ENCODE measurements at regions not wholly inside any gene's neighbourhood (a gene's known extent, or its start where the extent isn't known, plus 50 kb on each side); places are given as distances from the start of the nearest gene placed in this dataset.

DNA sequence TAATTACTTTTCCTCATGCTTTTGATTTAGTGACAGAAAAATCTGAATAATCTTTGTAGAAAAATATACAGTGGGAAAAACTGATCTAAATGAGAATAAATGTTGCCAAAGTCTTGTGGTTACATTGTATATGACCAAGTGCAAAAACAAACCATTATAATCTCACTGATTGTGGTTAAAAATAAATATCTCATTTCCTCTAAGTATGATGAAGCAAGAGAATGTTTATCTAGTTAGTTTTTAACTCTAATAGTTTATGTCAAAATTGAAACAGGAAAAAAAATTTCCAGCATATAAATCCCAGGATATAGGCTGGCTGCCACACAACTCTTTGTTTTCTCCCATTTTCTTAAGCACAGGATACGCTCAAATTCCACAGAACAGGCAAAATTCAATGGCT lies 392.7 kb upstream of the ID4 start:
- dilution Hi-C loops (cut with HindIII; ENCODE audit: low sequenced_read_pairs, unreplicated experiment) (no loop called here), intact Hi-C loops (cut with micrococcal nuclease) (no loop called here), in situ Hi-C loops (cut with MboI; ENCODE audit: low sequenced_read_pairs) (no loop called here)
- H2AFZ ChIP-seq (replicated peaks; ENCODE audit: low read length, poor library complexity) = no peak overlapping the region
- H3K79me1 ChIP-seq (ENCODE audit: low read depth in 1 of 2, low read length in 2 of 2) = no peaks in the 10 kb centered on the region
- H4K8ac ChIP-seq (ENCODE audit: low read depth in 2 of 2, low read length in 2 of 2) = no peak overlapping the region
- H2BK15ac ChIP-seq (ENCODE audit: low read depth, low read length) = no peak overlapping the region
- no peak overlapping the region for H3K4ac ChIP-seq (ENCODE audit: low read depth, low read length)
- H3K27ac ChIP-seq (ENCODE audit: insufficient read depth, low read length) = no peak overlapping the region
- H3K9ac ChIP-seq (ENCODE audit: low read depth, low read length) = no peak overlapping the region
- WGBS, 2 experiments (ENCODE audit: extremely low coverage in 2 of 2, insufficient read length in 1 of 2) = no CpG with 5 or more reads among the region's 1 CpG
- H3K18ac ChIP-seq (ENCODE audit: low read depth, low read length) = no peak overlapping the region
- no TSS peak for BruUV-seq (replicated peaks)
- H3K4me2 ChIP-seq (ENCODE audit: low read depth, low read length) = no peak overlapping the region
- no peaks in the 10 kb centered on the region for H4K20me1 ChIP-seq (ENCODE audit: insufficient read depth, low read length)
- no peak overlapping the region for H3K4me3 ChIP-seq (ENCODE audit: insufficient read depth, low read depth, low read length)
- H3K36me3 ChIP-seq (ENCODE audit: control insufficient read depth, insufficient read depth, low read length) = no peaks in the 10 kb centered on the region
- TF ChIP-seq, protein P1, sequence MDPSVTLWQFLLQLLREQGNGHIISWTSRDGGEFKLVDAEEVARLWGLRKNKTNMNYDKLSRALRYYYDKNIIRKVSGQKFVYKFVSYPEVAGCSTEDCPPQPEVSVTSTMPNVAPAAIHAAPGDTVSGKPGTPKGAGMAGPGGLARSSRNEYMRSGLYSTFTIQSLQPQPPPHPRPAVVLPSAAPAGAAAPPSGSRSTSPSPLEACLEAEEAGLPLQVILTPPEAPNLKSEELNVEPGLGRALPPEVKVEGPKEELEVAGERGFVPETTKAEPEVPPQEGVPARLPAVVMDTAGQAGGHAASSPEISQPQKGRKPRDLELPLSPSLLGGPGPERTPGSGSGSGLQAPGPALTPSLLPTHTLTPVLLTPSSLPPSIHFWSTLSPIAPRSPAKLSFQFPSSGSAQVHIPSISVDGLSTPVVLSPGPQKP (IDR thresholded peaks at IDR 0.05; ENCODE audit: borderline replicate concordance, low read depth, low read length) = no peak
- TF ChIP-seq BHLHE40 (IDR thresholded peaks at IDR 0.05; ENCODE audit: low read depth, low read length) (no peak), RAD21 (IDR thresholded peaks at IDR 0.05; ENCODE audit: low read length) (no peak), FOS (IDR thresholded peaks at IDR 0.05; ENCODE audit: low read depth, low read length) (no peak), MXI1 (IDR thresholded peaks at IDR 0.05; ENCODE audit: borderline replicate concordance, low read depth, low read length) (no peak), CHD1 (IDR thresholded peaks at IDR 0.05; ENCODE audit: low read depth, low read length) (no peak), RCOR1 (IDR thresholded peaks at IDR 0.05; ENCODE audit: insufficient replicate concordance, low read length) (no peak), SMC3 (IDR thresholded peaks at IDR 0.05; ENCODE audit: low read depth, low read length) (no peak), MAFK (IDR thresholded peaks at IDR 0.05; ENCODE audit: low read depth, low read length) (no peak), POLR2A (IDR thresholded peaks at IDR 0.05; ENCODE audit: low read depth, low read length) (no peak), MAZ (IDR thresholded peaks at IDR 0.05; ENCODE audit: borderline replicate concordance, low read depth, low read length) (no peak), NFE2L2 (IDR thresholded peaks at IDR 0.05; ENCODE audit: low read depth, low read length) (no peak), RFX5 (IDR thresholded peaks at IDR 0.05; ENCODE audit: low read depth, low read length) (no peak), CEBPB (IDR thresholded peaks at IDR 0.05; ENCODE audit: low read depth, low read length) (no peak)
- TF ChIP-seq, protein P2, sequence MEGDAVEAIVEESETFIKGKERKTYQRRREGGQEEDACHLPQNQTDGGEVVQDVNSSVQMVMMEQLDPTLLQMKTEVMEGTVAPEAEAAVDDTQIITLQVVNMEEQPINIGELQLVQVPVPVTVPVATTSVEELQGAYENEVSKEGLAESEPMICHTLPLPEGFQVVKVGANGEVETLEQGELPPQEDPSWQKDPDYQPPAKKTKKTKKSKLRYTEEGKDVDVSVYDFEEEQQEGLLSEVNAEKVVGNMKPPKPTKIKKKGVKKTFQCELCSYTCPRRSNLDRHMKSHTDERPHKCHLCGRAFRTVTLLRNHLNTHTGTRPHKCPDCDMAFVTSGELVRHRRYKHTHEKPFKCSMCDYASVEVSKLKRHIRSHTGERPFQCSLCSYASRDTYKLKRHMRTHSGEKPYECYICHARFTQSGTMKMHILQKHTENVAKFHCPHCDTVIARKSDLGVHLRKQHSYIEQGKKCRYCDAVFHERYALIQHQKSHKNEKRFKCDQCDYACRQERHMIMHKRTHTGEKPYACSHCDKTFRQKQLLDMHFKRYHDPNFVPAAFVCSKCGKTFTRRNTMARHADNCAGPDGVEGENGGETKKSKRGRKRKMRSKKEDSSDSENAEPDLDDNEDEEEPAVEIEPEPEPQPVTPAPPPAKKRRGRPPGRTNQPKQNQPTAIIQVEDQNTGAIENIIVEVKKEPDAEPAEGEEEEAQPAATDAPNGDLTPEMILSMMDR (conservative IDR thresholded peaks at IDR 0.05; ENCODE audit: low read depth, low read length) = no peak
- TF ChIP-seq, protein P3, sequence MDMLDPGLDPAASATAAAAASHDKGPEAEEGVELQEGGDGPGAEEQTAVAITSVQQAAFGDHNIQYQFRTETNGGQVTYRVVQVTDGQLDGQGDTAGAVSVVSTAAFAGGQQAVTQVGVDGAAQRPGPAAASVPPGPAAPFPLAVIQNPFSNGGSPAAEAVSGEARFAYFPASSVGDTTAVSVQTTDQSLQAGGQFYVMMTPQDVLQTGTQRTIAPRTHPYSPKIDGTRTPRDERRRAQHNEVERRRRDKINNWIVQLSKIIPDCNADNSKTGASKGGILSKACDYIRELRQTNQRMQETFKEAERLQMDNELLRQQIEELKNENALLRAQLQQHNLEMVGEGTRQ (IDR thresholded peaks at IDR 0.05; ENCODE audit: low read depth, low read length) = no peak
- peaks cover 3% of the 10 kb centered on the region; the same call in 1 of the 2 replicates for H3K9me3 ChIP-seq (ENCODE audit: control insufficient read depth, insufficient read depth, low read length)
- no peak overlapping the region for H2BK120ac ChIP-seq (ENCODE audit: low read depth, low read length)
- peak; percentile 7 for DNase-seq
- H4K91ac ChIP-seq (ENCODE audit: insufficient read depth, low read depth, low read length) = no peak overlapping the region
- no peak overlapping the region for H2BK20ac ChIP-seq (ENCODE audit: low read depth, low read length)
- no peak for ATAC-seq (ENCODE audit: low read depth)
- H2AK5ac ChIP-seq (ENCODE audit: low read depth, low read length) = no peak overlapping the region
- no peaks in the 10 kb centered on the region for H3K9me1 ChIP-seq (ENCODE audit: insufficient read depth, low read length)
- H4K5ac ChIP-seq (ENCODE audit: low read depth, low read length) = no peak overlapping the region
- H3K14ac ChIP-seq (replicated peaks; ENCODE audit: low read depth, low read length) = no peak overlapping the region
- ChIA-PET CTCF (no interaction called here), POLR2A (ENCODE audit: unreplicated experiment) (no interaction called here)
- H2AK9ac ChIP-seq (replicated peaks; ENCODE audit: low read depth, low read length, poor library complexity) = no peak overlapping the region
- H3K4me1 ChIP-seq (ENCODE audit: control insufficient read depth, insufficient read depth, low read length) = no peaks in the 10 kb centered on the region
- no peaks in the 10 kb centered on the region for H3K27me3 ChIP-seq (ENCODE audit: control insufficient read depth, insufficient read depth, low read length)
- no peak overlapping the region for H2BK5ac ChIP-seq (ENCODE audit: low read depth, low read length, poor library complexity, severe bottlenecking)
- H3K56ac ChIP-seq (ENCODE audit: extremely low read depth, insufficient read depth, low read length) = no peak overlapping the region
- no peak overlapping the region for H3K23ac ChIP-seq (ENCODE audit: low read depth, low read length)

All from IMR-90 (cell line).